HepG2 (cell line): ENCODE measurements at regions not wholly inside any gene's neighbourhood (a gene's known extent, or its start where the extent isn't known, plus 50 kb on each side); places are given as distances from the start of the nearest gene placed in this dataset.
"Not testable (repeated sequence)": the region's sequence is repeated elsewhere in the genome, so short reads cannot be mapped to it uniquely, and the experiment has no call there.

ENCODE experiments used
- ATAC-seq: fragments of 200-7000 bp; cut with Tn5 transposase; 3 replicates; pipeline ENCODE4 v1.9.1; 2020; ENCODE audit warnings: mild to moderate bottlenecking, moderate library complexity
- BruUV-seq: library from RNA; stranded (reverse); fragments of 400-500 nt; replicated peaks from 2 replicates; lab custom pipeline; 2021; lab: Mats Ljungman, UMichigan
- CTCF ChIA-PET: fragments of 300-600 bp; formaldehyde crosslinking; extraction: SDS; loops from one replicate; lab custom pipeline; 2021; ENCODE audit warnings: low total read pairs, inconsistent platforms, low intra/inter-chr PET ratio; lab: Yijun Ruan, JAX
- POLR2A ChIA-PET: fragments of 350-600 bp; sonication (Branson Sonifier 250); formaldehyde crosslinking; loops from one replicate; lab custom pipeline; 2020; ENCODE audit warnings: antibody characterized with exemption, inconsistent platforms; lab: Yijun Ruan, JAX
- DNase-seq: peaks from one replicate; pipeline ENCODE4 v3.0.0-alpha.2; 2015; ENCODE audit warnings: low spot score
- FAIRE-seq: peaks from 3 replicates; lab custom pipeline; 2011; peaks lifted over from hg19 to GRCh38; lab: Jason Lieb, UNC
- H2AFZ ChIP-seq: one replicate; pipeline ENCODE4 v1.6.1; 2011; ENCODE audit warnings: low read length, inconsistent platforms
- H3K27ac ChIP-seq: fragments of 300-600 bp; 3 replicates; pipeline ENCODE4 v1.8.0; 2011; ENCODE audit warnings: mixed run types, mild to moderate bottlenecking, mixed read lengths, low read length, inconsistent platforms; ENCODE audit not compliant: insufficient read depth; ENCODE audit errors: extremely low read length
- H3K27me3 ChIP-seq, 2 experiments: fragments of 200-600 bp in 1 of 2; 2 replicates in 1 of 2; 3 replicates in 1 of 2; pipeline versions ENCODE4 v1.6.0 to v1.8.0; 2011; ENCODE audit warnings: low read length in 2 of 2, mild to moderate bottlenecking in 2 of 2, moderate library complexity in 2 of 2, inconsistent platforms in 1 of 2; ENCODE audit not compliant: insufficient read depth in 2 of 2, control insufficient read depth in 1 of 2
- H3K36me3 ChIP-seq, 2 experiments: fragments of 200-600 bp in 1 of 2; replicated peaks in 1 of 2; 2 replicates in 1 of 2; 3 replicates in 1 of 2; pipeline versions ENCODE4 v1.5.1 to v1.8.0; 2011; ENCODE audit warnings: low read length in 2 of 2, inconsistent platforms in 1 of 2; ENCODE audit not compliant: insufficient read depth in 2 of 2, control insufficient read depth in 1 of 2
- H3K4me1 ChIP-seq: 2 replicates; pipeline ENCODE4 v1.5.1; 2012; ENCODE audit warnings: low read length, inconsistent platforms; ENCODE audit not compliant: insufficient read depth
- H3K4me2 ChIP-seq: 2 replicates; pipeline ENCODE4 v1.6.0; 2011; ENCODE audit warnings: low read depth, low read length, inconsistent platforms
- H3K4me3 ChIP-seq, 3 experiments: fragments of 200-600 bp in 1 of 3; sonication (generic), shearing (Covaris generic) in 1 of 3; replicated peaks in 1 of 3; 2 replicates each; pipeline ENCODE4 v1.5.1; 2011 to 2016; ENCODE audit warnings: low read length in 3 of 3, inconsistent platforms in 2 of 3, low read depth in 2 of 3, mild to moderate bottlenecking in 2 of 3, control low read depth in 1 of 3, mixed read lengths in 1 of 3; ENCODE audit not compliant: insufficient read depth in 1 of 3
- H3K79me2 ChIP-seq: one replicate; pipeline ENCODE4 v1.6.1; 2011; ENCODE audit warnings: low read length, inconsistent platforms; ENCODE audit not compliant: insufficient read depth
- H3K9ac ChIP-seq: 2 replicates; pipeline ENCODE4 v1.6.0; 2011; ENCODE audit warnings: mild to moderate bottlenecking, low read depth, low read length, inconsistent platforms; ENCODE audit not compliant: insufficient read depth
- H3K9me3 ChIP-seq: 2 replicates; pipeline ENCODE4 v1.5.1; 2012; ENCODE audit warnings: mild to moderate bottlenecking, low read length
- H4K20me1 ChIP-seq: 2 replicates; pipeline ENCODE4 v1.6.0; 2011; ENCODE audit warnings: inconsistent platforms, mild to moderate bottlenecking, low read length, moderate library complexity; ENCODE audit not compliant: insufficient read depth
- ARHGAP35 ChIP-seq: sonication (generic); formaldehyde crosslinking; IDR thresholded peaks from 2 replicates; pipeline ENCODE4 v1.9.0; 2022; ENCODE audit warnings: mild to moderate bottlenecking, inconsistent platforms, moderate library complexity, missing genetic modification reagents, borderline replicate concordance
- EZH2 ChIP-seq: conservative IDR thresholded peaks from 2 replicates; pipeline ENCODE4 v1.6.1; 2012; ENCODE audit warnings: mild to moderate bottlenecking, low read depth, low read length, moderate library complexity
- MAFK ChIP-seq, 2 experiments: IDR thresholded peaks in 1 of 2; conservative IDR thresholded peaks in 1 of 2; 2 replicates each; pipeline ENCODE4 v1.6.1; 2011; ENCODE audit warnings: improper control_type of control experiment in 2 of 2, low read length in 2 of 2
- ZNF549 ChIP-seq: sonication (generic); formaldehyde crosslinking; IDR thresholded peaks from 2 replicates; pipeline ENCODE4 v1.5.0; 2020; ENCODE audit warnings: missing genetic modification reagents
- WGBS: methylation state at CpG from one replicate; pipeline ENCODE4 v1.1.6; 2017; ENCODE audit warnings: low lambda C conversion rate; 5-methylcytosine and 5-hydroxymethylcytosine counted together
- in situ Hi-C: cut with HindIII; loops from 2 replicates; pipeline ENCODE4 v1.10.0; 2017; ENCODE audit warnings: low pct_unique_long_range_greater_than_20kb; ENCODE audit not compliant: extremely low pct_ligation_motif_present
- intact Hi-C: fragments of 100-400 bp; cut with micrococcal nuclease; formaldehyde crosslinking; loops from one replicate; pipeline ENCODE4 v1.10.0; 2022; ENCODE audit not compliant: unreplicated experiment
- TF ChIP-seq, protein P1 (sequence below): sonication (generic); formaldehyde crosslinking; IDR thresholded peaks from 2 replicates; pipeline ENCODE4 v1.5.0; 2020; ENCODE audit warnings: missing genetic modification reagents

DNA sequence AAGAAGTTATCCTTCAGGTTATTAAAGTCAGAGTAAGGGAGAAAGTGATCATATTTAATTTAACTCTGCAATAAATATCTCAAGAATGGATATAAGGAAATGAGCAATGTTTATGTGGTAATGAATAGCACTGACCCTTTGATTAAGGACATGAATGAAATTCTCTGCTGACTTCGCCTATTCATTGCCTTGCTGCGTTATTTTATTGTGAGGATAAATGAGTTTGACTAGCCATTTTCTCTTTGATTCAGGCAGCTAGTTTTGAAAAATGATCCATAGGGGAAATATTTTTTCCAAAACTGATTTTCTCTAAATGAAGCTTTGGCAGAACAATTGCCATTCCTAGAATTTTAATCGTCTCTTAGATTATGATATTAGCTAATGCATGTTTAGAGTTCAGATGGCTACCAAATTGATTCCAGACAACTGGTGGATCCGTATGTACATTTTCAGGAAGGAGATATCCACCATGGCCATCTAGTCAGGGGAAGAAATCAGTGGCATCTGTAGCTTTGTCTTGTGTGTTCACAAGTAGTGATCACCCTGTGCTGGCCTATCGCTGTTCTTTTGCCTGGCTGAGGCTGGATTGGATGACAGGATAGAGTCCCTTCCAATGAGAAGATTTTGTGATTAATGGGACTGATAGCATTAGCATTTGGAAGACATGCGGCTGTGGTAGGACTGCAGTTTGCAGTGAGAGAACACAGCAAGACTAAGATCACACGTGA, 302.3 kb upstream of the RGS6 start (continued):
- TF ChIP-seq, protein P1, sequence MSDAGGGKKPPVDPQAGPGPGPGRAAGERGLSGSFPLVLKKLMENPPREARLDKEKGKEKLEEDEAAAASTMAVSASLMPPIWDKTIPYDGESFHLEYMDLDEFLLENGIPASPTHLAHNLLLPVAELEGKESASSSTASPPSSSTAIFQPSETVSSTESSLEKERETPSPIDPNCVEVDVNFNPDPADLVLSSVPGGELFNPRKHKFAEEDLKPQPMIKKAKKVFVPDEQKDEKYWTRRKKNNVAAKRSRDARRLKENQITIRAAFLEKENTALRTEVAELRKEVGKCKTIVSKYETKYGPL (CRISPR knock-in tag), result no peak
- no peak for TF ChIP-seq ZNF549 (CRISPR knock-in tag)
- no peak for TF ChIP-seq EZH2

DNA sequence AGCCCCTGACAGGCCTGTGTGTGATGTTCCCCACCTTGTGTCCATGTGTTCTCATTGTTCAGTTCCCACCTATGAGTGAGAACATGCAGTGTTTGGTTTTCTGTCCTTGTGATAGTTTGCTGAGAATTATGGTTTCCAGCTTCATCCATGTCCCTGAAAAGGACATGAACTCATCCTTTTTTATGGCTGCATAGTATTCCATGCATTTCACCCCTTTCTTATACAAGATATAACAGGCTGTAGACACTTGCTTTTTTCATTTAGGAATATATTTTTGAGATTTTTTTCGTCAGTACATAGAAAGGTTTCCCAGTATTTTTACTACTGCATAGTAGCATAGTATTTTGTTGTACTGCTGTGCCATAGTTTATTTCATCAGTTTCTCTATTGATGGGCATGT, 301.2 kb upstream of the RGS6 start:
- H3K79me2 ChIP-seq, H4K20me1 ChIP-seq, DNase-seq, CTCF ChIA-PET, H2AFZ ChIP-seq, H3K27me3 ChIP-seq, ATAC-seq, H3K4me1 ChIP-seq, H3K4me3 ChIP-seq, H3K27ac ChIP-seq, FAIRE-seq, BruUV-seq, H3K4me2 ChIP-seq, H3K9ac ChIP-seq, POLR2A ChIA-PET, intact Hi-C loops, in situ Hi-C loops, H3K36me3 ChIP-seq, H3K9me3 ChIP-seq: not testable (repeated sequence)
- 87% methylated on average over 1 of the region's 1 CpG for WGBS

DNA sequence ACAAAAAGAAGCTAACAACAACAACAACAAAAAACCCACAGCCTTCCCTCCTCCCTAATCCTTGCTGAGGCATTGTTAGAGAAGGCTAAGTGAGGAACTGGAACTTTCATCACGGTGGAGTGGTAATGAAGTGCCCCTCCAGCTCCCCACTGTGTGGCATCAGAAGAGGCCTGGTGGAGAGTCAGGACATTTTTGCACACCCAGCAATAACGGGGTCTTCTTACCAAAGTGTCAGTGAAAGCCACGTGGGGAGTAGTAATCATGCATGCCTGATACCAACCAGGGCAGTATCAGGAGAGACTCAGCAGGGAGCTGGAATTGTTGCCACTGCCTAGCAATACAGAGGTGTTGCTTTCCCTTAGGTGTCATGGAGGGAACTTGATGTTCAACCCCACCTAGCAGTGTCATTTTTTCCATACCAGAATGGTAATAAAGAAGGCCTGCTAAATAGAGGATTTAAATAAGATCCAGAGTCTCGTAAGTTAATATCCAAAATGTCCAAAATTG, 299.7 kb upstream of the RGS6 start:
- WGBS, result 89% methylated on average over 4 of the region's 4 CpGs
- intact Hi-C loops, result no loop called here
- no peaks in the 10 kb centered on the region for H4K20me1 ChIP-seq
- TF ChIP-seq MAFK (conservative IDR thresholded peaks at IDR 0.05 in 1 of 2, IDR thresholded peaks at IDR 0.05 in 1 of 2; ENCODE audit: low read length in 2 of 2) (peak; percentile 34 to 50; a peak in 2 of 4 replicates), ARHGAP35 (CRISPR knock-in tag) (no peak)
- H3K27ac ChIP-seq, result no peak overlapping the region
- no peak for DNase-seq
- H3K4me1 ChIP-seq, result no peaks in the 10 kb centered on the region
- no peak for ATAC-seq
- CTCF ChIA-PET, result no interaction called here
- no peaks in the 10 kb centered on the region for H3K9me3 ChIP-seq
- no peaks in the 10 kb centered on the region for H3K36me3 ChIP-seq
- no peak overlapping the region for H3K4me2 ChIP-seq
- H2AFZ ChIP-seq, result no peak overlapping the region
- BruUV-seq, result no TSS peak
- in situ Hi-C loops, result no loop called here
- no peak overlapping the region for H3K9ac ChIP-seq
- POLR2A ChIA-PET, result no interaction called here
- no peaks in the 10 kb centered on the region for H3K79me2 ChIP-seq
- FAIRE-seq, result no peak
- no peaks in the 10 kb centered on the region for H3K27me3 ChIP-seq
- H3K4me3 ChIP-seq, result no peak overlapping the region
